Smooth muscle cell of the brain vasculature (primary cell): ENCODE measurements at regions not wholly inside any gene's neighbourhood (a gene's known extent, or its start where the extent isn't known, plus 50 kb on each side); places are given as distances from the start of the nearest gene placed in this dataset.

Experiments
- DNase-seq: peaks from one replicate; pipeline ENCODE4 v3.0.0-alpha.2; 2012; ENCODE audit warnings: low read depth, low spot score

- DNase-seq = no peak
Measured at GRCh38 chrX:40485102-40485826, 95.5 kb upstream of the ATP6AP2 start.

GRCh38 chrX:40484408-40485091 lies 96.2 kb upstream of the ATP6AP2 start:
- DNase-seq = no peak

DNA sequence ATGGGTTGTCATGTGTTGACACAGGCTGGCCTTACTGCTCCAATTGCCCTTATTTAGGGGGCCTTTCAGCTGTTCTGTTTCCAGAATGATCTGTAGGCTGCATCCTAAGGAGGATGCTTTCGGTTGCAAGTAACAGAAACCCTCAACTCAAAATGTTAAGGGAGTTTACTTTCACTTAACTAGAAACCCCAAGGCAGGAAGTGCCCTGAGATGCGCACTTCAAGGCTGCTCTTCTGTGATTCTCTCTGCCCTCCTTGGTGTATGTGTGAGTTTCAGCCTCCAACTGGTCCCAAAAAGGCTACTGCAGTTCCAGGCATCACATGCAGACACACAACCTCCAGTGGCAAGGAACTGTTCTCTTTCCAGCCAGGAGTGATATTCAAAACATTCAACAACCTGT lies 97.3 kb upstream of the ATP6AP2 start:
- no peak for DNase-seq

DNA sequence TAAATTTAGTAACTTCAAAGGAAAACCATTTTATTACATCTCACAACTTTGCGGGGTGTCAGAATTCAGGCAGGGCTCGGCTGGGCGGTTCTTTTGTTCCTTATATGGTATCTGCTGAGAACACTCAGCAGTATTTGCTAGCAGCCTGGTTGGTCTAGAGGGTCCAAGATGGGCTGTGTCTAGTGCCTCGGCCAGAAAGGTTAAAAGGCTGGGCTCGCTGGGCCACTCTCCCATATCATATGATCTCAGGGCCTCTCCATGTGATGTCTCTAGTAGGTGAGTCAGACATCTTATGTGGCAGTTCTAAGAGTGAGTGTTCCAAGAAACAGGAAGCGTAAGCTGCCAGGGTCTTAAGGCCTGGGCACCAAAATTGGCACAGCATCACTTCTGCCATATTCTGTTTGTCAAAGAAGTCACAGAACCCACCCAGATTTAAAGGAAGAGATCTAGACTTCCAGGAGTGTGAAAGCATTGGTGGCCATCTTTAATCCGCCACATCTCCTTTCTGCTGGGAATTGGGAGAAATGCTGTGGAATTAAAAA lies 100.9 kb upstream of the ATP6AP2 start:
- DNase-seq = no peak

- no peak for DNase-seq
Measured at GRCh38 chrX:40478474-40479065, 102.2 kb upstream of the ATP6AP2 start.

- no peak for DNase-seq
Measured at GRCh38 chrX:40476958-40477357, 103.8 kb upstream of the ATP6AP2 start.

DNA sequence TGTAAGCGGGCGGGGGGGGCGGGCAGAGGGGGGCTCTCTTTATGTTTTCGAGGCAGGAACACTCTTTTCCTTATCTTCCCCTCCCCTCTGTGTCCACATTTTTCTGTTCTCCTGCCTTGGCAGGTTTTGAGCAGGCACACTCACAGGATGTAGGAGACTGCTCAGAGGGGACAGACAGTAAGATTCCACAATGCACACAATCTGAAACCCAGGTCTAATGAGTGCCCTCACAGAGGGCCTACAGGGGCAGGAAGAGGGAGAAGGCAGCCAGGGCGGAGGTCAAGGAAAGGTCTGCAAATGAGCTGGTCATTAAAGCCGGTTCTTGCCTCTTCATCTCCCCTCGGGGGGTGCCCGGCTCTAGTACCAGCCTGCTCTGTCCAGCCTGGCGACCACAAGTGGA lies 106.1 kb upstream of the ATP6AP2 start:
- DNase-seq = no peak

GRCh38 chrX:40474205-40474626 lies 106.6 kb upstream of the ATP6AP2 start:
- DNase-seq = no peak

- no peak for DNase-seq
Measured at GRCh38 chrX:40473460-40474204, 107.1 kb upstream of the ATP6AP2 start.

DNA sequence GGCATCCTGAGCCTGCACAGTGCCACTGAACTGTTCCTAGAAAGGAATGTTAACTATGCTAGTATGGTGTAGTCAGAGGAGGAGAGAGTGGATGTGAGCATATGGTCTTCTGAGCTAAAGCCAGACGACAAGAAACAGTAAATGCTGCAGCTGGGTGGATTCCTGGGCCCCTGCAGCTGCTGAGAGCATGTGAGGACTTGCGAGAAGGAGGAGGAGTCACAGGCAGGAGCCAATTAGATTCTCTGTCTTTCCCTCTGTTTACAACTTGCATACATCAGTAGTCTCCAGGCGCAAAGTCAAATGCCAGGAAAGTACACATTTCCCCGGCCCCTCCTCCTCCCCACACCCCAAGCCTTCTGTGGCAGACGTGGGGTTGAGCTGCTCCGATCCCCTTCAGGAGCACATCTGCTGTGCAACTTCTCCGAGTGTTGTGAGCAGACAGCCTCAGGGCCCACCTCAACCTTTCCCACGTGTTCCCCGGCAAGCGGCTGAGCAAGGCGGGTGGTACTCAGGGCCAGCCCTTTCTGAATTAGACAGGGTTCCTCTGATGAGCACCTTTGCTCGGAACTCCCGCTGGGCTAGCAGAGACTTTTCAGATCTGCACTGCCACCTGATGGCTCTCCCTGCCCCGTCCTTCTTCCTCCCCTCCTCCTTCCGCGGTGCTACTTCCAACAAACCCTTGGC lies 108.7 kb upstream of the ATP6AP2 start:
- no peak for DNase-seq

GRCh38 chrX:40470830-40471429 lies 109.8 kb upstream of the ATP6AP2 start:
- no peak for DNase-seq

GRCh38 chrX:40469316-40469715 lies 111.5 kb upstream of the ATP6AP2 start:
- DNase-seq = no peak

DNA sequence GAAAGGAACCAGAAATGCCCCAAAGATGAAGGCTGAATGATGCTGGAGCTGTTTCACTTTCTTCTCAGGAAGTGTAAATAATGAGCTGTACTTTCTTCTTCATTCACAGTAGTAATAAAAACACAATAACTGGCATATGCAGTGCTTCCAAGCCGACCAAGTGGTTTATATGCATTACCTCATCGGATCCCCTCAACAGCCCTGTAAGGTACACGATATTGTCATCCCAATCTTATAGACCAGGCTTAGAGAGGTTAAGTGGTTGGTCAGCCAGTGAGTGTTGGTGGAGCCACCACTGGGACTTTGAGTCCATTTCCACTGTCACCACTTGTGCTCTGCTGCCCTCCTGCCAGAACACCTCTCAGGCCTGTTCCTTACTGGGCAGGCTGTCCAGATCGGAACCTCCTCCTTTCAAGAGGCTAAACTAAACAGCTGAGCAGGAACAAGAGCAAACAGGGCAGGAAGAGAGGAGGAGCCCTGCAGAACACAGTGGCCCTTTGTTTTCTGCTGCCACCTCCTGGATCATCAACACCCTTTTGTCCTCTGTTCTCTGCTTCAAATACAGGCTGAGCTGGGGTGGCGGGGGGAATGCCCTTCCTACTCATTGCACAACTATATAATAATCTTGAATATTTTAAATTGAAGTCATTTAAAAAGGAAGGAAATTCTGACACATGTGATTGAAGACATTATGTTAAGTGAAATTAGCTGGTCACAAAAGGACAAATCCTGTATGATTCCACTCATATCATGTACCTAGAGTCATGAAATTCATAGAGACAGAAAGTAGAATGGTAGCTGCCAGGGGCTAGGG lies 112.5 kb upstream of the ATP6AP2 start:
- no peak for DNase-seq

- DNase-seq = no peak
Measured at GRCh38 chrX:40467454-40467853, 113.3 kb upstream of the ATP6AP2 start.

DNA sequence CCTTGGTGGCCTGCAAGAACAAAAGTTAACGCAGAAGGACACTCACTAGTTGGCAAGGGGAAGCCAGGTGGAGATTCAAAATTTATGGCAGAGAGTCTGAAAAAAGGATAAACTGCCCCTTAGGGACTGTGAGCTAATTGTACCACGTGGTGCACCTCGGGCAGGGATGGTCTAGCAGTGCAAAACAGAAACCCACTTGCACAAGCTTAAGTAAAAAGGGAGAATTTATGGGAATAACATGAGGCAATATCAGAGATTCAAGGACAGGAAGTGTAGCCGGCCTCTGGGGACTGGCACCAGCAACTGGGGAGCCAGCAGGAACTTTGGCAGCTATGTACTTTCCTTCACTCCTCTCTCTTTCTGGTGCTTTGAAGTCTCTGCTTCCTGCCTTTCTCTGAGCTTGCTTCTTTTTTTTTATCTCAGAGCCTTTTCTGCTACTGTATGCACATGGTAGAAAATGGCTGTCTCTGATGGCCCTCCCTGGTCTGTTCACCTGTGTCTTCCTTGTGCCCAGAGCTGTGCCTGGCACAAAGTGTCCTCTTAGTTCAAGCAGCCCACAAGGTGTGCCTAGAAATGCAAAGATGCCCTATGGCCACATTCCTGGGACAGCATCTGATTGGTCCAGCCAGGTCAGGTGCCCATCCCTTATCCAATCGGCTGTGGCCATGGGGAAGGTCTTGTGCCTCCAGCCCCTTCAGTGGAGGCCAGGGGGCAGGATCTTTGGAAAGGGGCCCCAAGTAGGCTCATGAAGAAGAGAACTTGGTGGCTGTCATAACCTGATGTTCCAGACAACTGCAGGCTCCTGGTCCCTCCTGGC lies 114.8 kb upstream of the ATP6AP2 start:
- no peak for DNase-seq

DNA sequence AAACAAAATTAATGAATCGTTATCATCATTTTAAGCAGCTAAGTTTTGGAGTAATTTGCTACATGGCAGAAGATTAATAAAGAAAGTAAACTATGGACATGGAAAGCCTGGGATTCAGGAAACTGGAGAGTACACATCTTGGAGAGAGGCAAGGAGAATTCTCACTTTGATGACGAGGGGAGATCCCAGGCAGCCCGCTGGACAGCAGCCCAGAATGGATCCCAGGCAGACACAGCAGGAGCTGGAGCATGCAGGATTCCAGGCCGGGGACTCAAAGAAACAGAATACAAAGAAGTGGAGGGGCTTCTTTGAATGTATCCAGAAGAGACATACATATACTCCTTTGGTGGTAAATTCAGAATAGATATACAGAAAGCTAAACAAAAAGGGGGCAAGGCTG lies 118.0 kb upstream of the ATP6AP2 start:
- DNase-seq = no peak

DNA sequence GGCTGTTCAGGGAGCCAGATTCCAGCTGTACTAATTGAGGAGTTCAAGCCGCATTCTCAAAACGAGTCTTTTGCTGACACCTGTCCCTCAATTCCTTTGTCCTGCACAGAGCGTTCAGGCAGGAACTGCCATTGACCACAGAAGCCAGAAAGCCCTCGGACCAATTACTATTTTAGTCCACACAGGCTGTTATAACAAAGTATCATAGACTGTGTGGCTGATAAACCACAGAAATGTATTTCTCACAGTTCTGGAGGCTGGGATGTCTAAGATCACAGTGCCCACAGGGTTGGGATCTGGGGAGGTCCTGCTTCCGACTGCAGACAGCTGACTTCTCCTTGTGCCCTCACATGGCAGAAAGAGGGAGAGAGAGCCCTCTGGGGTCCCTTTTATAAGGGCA lies 119.8 kb upstream of the ATP6AP2 start:
- no peak for DNase-seq

DNA sequence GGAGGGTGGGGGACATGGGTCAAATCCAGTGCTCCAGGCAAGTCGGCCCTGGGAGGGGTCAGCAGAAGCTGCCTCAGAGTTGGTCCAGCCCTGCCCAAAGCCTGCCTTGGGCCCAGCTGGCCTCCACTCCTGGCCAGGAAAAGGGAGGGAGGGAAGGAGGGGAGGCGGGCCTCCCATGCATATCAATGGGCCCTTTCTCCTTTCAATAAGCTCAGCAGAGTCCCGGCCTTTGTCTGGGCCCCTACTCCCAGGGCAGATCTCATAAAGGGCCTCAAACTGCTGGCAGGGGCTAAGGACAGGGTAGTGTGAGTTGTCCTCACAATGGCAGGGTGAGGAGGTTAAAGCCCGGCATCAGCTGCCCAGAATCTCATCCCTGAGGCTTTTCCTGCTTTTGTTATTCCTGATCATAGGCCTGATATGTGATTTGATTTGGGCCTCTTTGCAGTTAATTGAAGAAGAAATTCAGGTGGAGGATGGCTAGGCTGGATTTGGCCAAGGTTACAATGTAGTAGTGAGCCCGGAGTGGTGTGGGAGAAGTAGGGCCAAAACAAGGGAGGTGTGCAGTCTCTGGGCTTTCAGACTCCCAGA lies 121.1 kb upstream of the ATP6AP2 start:
- no peak for DNase-seq

DNA sequence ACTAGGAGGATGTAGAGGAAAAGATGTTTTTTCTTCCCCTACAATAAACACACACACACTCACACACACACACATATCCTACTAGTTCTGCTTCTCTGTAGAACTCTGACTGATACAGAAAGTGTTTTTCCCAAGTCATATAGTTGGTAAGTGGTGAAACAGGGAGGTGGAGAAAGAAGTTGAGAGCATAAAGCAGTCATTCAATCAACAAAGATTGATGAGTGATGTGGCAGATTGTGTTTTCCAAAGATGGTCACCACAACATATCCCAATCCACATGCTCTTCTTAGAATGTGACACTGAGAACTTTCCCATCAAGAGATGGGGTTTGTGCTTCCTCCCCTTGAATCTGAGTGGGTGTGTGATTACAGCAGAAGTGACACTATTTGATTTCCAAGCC lies 123.4 kb upstream of the ATP6AP2 start:
- DNase-seq = no peak
